Breast epithelium (tissue), 4 donors: ENCODE measurements at regions not wholly inside any gene's neighbourhood (a gene's known extent, or its start where the extent isn't known, plus 50 kb on each side); places are given as distances from the start of the nearest gene placed in this dataset.

Experiments
- DNase-seq, 2 donors: peaks; one replicate each; pipeline ENCODE4 v3.0.0-alpha.2; 2019; ENCODE audit warnings: low spot score in 2 of 2
- H3K27ac ChIP-seq, 2 donors: fragments of 200-600 bp; sonication (generic) in 1 of 2; one replicate each; pipeline ENCODE4 v1.5.1; 2016 to 2019; ENCODE audit warnings: mild to moderate bottlenecking in 1 of 2
- H3K27me3 ChIP-seq, 2 donors: fragments of 200-600 bp; sonication (generic) in 1 of 2; one replicate each; pipeline versions ENCODE4 v1.5.1 to v1.6.0; 2017 to 2019; ENCODE audit warnings: control low read depth in 1 of 2, mild to moderate bottlenecking in 1 of 2
- H3K36me3 ChIP-seq: fragments of 200-600 bp; one replicate; pipeline ENCODE4 v1.5.1; 2019
- H3K4me1 ChIP-seq, 2 donors: fragments of 200-600 bp; sonication (generic); one replicate each; pipeline ENCODE4 v1.5.1; 2016 to 2019; ENCODE audit warnings: control low read depth in 1 of 2
- H3K4me3 ChIP-seq, 3 donors: fragments of 200-600 bp; sonication (generic); 1 replicate in 2 of 3; 2 replicates in 1 of 3; pipeline ENCODE4 v1.5.1; 2016 to 2019; ENCODE audit warnings: mild to moderate bottlenecking in 3 of 3, moderate library complexity in 2 of 3
- H3K9me3 ChIP-seq, 2 donors: fragments of 200-600 bp; sonication (generic) in 1 of 2; one replicate each; pipeline ENCODE4 v1.5.1; 2016 to 2019; ENCODE audit warnings: control low read depth in 1 of 2
- CTCF ChIP-seq, 3 donors: fragments of 450-650 bp; IDR thresholded peaks; one replicate each; pipeline ENCODE4 v1.5.1; 2016 to 2017; ENCODE audit warnings: antibody characterized with exemption in 3 of 3, mild to moderate bottlenecking in 3 of 3, moderate library complexity in 3 of 3
- POLR2A ChIP-seq: fragments of 450-650 bp; IDR thresholded peaks from one replicate; pipeline ENCODE4 v1.6.1; 2016; ENCODE audit warnings: antibody characterized with exemption, mild to moderate bottlenecking, moderate library complexity
- POLR2AphosphoS5 ChIP-seq, 3 donors: sonication (generic); formaldehyde crosslinking; IDR thresholded peaks; one replicate each; pipeline ENCODE4 v1.6.1; 2017; ENCODE audit warnings: antibody characterized with exemption in 3 of 3
- intact Hi-C: fragments of 100-400 bp; cut with DNase I; formaldehyde crosslinking; loops from one replicate; pipeline ENCODE4 v1.15.1; 2023; ENCODE audit warnings: low total_unique reads

- no peak overlapping the region for H3K27ac ChIP-seq
- no peaks in the 10 kb centered on the region for H3K36me3 ChIP-seq
- no peak for DNase-seq
- no peaks in the 10 kb centered on the region for H3K4me1 ChIP-seq
- no peak for TF ChIP-seq POLR2AphosphoS5 (IDR thresholded peaks at IDR 0.05)
- no peak for TF ChIP-seq POLR2A
- intact Hi-C loops: no loop called here
- H3K4me3 ChIP-seq: no peak overlapping the region
- no peaks in the 10 kb centered on the region for H3K27me3 ChIP-seq
- H3K9me3 ChIP-seq: no peaks in the 10 kb centered on the region
Measured at GRCh38 chr7:46192271-46192670, 271.2 kb upstream of the IGFBP3 start.

GRCh38 chr7:46191776-46192175, 270.7 kb upstream of the IGFBP3 start:
- intact Hi-C loops: loop anchor here (1.0 kb wide), 1 partner anchor 38 kb away; no protein-coding TSS in a partner anchor
- H3K4me3 ChIP-seq: no peak overlapping the region
- no peaks in the 10 kb centered on the region for H3K9me3 ChIP-seq

GRCh38 chr7:46191296-46191695, 270.2 kb upstream of the IGFBP3 start:
- Histone ChIP-seq H3K27ac (no peak overlapping the region), H3K4me1 (no peaks in the 10 kb centered on the region), H3K9me3 (no peaks in the 10 kb centered on the region), H3K36me3 (no peaks in the 10 kb centered on the region), H3K27me3 (no peaks in the 10 kb centered on the region), H3K4me3 (no peak overlapping the region)
- no peak for DNase-seq
- intact Hi-C loops: loop anchor here (1.0 kb wide), 1 partner anchor 38 kb away; no protein-coding TSS in a partner anchor
- TF ChIP-seq CTCF (IDR thresholded peaks at IDR 0.05) (no peak), POLR2AphosphoS5 (IDR thresholded peaks at IDR 0.05) (no peak), POLR2A (no peak)

More at GRCh38 chr7:46191776-46192175, 270.7 kb upstream of the IGFBP3 start:
- DNase-seq: no peak
- H3K36me3 ChIP-seq: no peaks in the 10 kb centered on the region
- TF ChIP-seq POLR2AphosphoS5 (IDR thresholded peaks at IDR 0.05) (no peak), POLR2A (no peak), CTCF (IDR thresholded peaks at IDR 0.05) (no peak)
- H3K27me3 ChIP-seq: no peaks in the 10 kb centered on the region
- H3K4me1 ChIP-seq: no peaks in the 10 kb centered on the region
- no peak overlapping the region for H3K27ac ChIP-seq

GRCh38 chr7:46189255-46189790, 268.3 kb upstream of the IGFBP3 start:
- H3K4me1 ChIP-seq: no peaks in the 10 kb centered on the region
- H3K27me3 ChIP-seq: no peaks in the 10 kb centered on the region
- intact Hi-C loops: no loop called here
- H3K9me3 ChIP-seq: no peaks in the 10 kb centered on the region
- no peak overlapping the region for H3K4me3 ChIP-seq
- DNase-seq: no peak
- TF ChIP-seq POLR2AphosphoS5 (IDR thresholded peaks at IDR 0.05) (no peak), POLR2A (no peak), CTCF (IDR thresholded peaks at IDR 0.05) (no peak)
- H3K27ac ChIP-seq: no peak overlapping the region
- no peaks in the 10 kb centered on the region for H3K36me3 ChIP-seq

- Histone ChIP-seq H3K27ac (no peak overlapping the region), H3K4me1 (no peaks in the 10 kb centered on the region), H3K9me3 (peaks cover 0 to 7% of the 10 kb centered on the region in 2 donors), H3K27me3 (no peaks in the 10 kb centered on the region), H3K36me3 (no peaks in the 10 kb centered on the region), H3K4me3 (no peak overlapping the region)
- TF ChIP-seq POLR2A: no peak
- intact Hi-C loops: no loop called here
- no peak for DNase-seq
Measured at GRCh38 chr7:46186131-46186530, 265.1 kb upstream of the IGFBP3 start.

- H3K36me3 ChIP-seq: no peaks in the 10 kb centered on the region
Measured at GRCh38 chr7:46179061-46179610, 258.1 kb upstream of the IGFBP3 start.

More at GRCh38 chr7:46179061-46179610, 258.1 kb upstream of the IGFBP3 start:
- no peak for DNase-seq
- intact Hi-C loops: no loop called here
- no peak overlapping the region for H3K4me3 ChIP-seq
- no peaks in the 10 kb centered on the region for H3K4me1 ChIP-seq
- no peak for TF ChIP-seq POLR2AphosphoS5 (IDR thresholded peaks at IDR 0.05)
- TF ChIP-seq POLR2A: no peak
- TF ChIP-seq CTCF (IDR thresholded peaks at IDR 0.05): no peak
- H3K27me3 ChIP-seq: no peaks in the 10 kb centered on the region
- no peak overlapping the region for H3K27ac ChIP-seq
- peaks cover 0 to 7% of the 10 kb centered on the region in 2 donors for H3K9me3 ChIP-seq
